ENCODE measurements at regions not wholly inside any gene's neighbourhood (a gene's known extent, or its start where the extent isn't known, plus 50 kb on each side); places are given as distances from the start of the nearest gene placed in this dataset.

DNA sequence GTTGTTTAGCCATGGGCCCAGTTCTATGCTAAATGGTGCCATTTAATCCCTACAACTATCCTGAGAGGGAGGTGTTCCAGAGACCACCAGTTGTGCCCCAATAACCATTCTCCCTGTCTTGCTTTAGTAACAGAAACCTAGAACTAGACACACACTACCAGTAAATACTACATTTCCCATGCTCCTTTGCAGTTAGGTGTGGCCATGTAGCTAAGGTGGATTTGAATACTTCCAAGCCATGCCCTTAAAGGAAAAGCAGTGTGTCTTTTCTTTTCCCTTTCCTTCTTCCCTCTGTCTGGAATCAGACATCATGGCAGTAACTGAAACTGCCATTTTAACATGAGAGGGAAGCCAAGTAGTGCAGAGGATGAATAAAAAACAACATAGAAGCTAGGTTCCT is 90.9 kb upstream of the TMEM33 start:
- H3K4me2 ChIP-seq (ENCODE audit: control insufficient read depth, extremely low read depth, insufficient read depth, low read depth, low read length) = no peak overlapping the region
- no peak for TF ChIP-seq EZH2 (IDR thresholded peaks at IDR 0.05; ENCODE audit: low read length)
- TF ChIP-seq, protein P1, sequence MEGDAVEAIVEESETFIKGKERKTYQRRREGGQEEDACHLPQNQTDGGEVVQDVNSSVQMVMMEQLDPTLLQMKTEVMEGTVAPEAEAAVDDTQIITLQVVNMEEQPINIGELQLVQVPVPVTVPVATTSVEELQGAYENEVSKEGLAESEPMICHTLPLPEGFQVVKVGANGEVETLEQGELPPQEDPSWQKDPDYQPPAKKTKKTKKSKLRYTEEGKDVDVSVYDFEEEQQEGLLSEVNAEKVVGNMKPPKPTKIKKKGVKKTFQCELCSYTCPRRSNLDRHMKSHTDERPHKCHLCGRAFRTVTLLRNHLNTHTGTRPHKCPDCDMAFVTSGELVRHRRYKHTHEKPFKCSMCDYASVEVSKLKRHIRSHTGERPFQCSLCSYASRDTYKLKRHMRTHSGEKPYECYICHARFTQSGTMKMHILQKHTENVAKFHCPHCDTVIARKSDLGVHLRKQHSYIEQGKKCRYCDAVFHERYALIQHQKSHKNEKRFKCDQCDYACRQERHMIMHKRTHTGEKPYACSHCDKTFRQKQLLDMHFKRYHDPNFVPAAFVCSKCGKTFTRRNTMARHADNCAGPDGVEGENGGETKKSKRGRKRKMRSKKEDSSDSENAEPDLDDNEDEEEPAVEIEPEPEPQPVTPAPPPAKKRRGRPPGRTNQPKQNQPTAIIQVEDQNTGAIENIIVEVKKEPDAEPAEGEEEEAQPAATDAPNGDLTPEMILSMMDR (optimal IDR thresholded peaks at IDR 0.05 in 1 of 3, IDR thresholded peaks at IDR 0.05 in 1 of 3, conservative IDR thresholded peaks at IDR 0.05 in 1 of 3; ENCODE audit: extremely low read depth in 1 of 3, insufficient read depth in 2 of 3, low read length in 3 of 3) = no peak
- H3K36me3 ChIP-seq (ENCODE audit: control insufficient read depth in 2 of 2, extremely low read depth in 1 of 2, insufficient read depth in 2 of 2, low read length in 2 of 2) = no peaks in the 10 kb centered on the region
- no peaks in the 10 kb centered on the region for H3K9me1 ChIP-seq (ENCODE audit: control insufficient read depth, extremely low read depth, insufficient read depth, low read length)
- H3K27ac ChIP-seq (ENCODE audit: control insufficient read depth, insufficient read depth, low read length) = no peak overlapping the region
- H3K4me3 ChIP-seq (ENCODE audit: control insufficient read depth in 2 of 3, extremely low read depth in 1 of 3, insufficient read depth in 2 of 3, low read depth in 1 of 3, low read length in 3 of 3) = no peak overlapping the region
- dilution Hi-C loops (cut with MboI; ENCODE audit: extremely low pct_ligation_motif_present, low sequenced_read_pairs) = no loop called here
- H3K9ac ChIP-seq (ENCODE audit: control insufficient read depth, extremely low read depth, insufficient read depth, low read length) = no peak overlapping the region
- H3K27me3 ChIP-seq (ENCODE audit: control insufficient read depth, extremely low read depth, insufficient read depth, low read length) = no peaks in the 10 kb centered on the region
- DNase-seq (ENCODE audit: low read depth, low spot score) (no peak), FAIRE-seq (no peak)
- peaks cover 6% of the 10 kb centered on the region for H3K4me1 ChIP-seq (ENCODE audit: control insufficient read depth, extremely low read depth, insufficient read depth, low read length)
- H2AFZ ChIP-seq (ENCODE audit: control insufficient read depth, low read length) = no peak overlapping the region
- H3K79me2 ChIP-seq (ENCODE audit: control insufficient read depth, insufficient read depth, low read length) = no peaks in the 10 kb centered on the region
- H4K20me1 ChIP-seq (ENCODE audit: control insufficient read depth, extremely low read depth, insufficient read depth, low read length) = no peaks in the 10 kb centered on the region
- H3K9me3 ChIP-seq (ENCODE audit: control insufficient read depth, low read depth, low read length) = no peaks in the 10 kb centered on the region

DNA sequence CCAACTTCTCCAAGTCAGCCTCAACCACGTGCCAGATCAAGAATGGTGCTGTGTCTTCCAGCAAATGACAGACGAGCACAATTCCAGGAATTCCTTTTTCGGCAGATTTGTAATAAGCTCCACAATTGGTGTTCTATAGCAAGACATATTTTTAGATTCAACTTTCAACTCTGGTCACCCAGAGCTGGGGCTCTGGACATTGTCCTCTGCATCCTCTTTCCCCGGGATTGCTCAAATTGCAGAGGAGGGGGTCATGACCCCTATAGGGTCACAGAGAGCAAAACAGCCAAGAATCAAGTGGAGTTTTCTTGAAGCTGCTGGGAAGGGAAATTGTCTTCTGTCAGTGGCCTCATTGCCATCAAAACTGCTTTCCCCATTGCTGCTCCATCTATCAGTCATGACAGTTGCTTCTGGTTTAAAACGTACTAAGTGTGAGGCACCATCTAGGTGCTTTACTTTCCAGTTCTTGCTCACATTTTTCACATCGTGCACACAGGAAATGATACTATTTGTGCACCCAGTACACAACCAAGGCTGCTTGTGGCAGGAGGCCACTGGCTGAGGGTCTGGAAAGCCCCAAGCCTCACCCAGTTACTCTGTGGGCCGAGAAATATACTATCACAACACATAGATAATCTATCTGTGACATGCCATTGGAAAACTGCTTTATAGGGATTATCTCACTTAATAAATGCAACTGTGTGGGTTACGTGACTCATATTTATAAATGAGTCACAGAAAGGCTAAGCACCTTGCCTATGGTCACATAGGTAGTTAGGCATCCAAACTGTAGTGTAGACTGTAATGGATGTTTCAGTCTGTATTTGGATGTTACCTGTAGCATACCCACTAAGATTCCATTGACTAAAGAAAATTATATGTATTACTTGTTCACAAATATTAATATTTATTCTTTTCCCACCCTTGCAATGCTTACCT is 91.7 kb upstream of the PHOX2B start:
- Histone ChIP-seq H4K20me1 (ENCODE audit: control insufficient read depth, extremely low read depth, insufficient read depth, low read length) (no peaks in the 10 kb centered on the region), H3K9me3 (ENCODE audit: control insufficient read depth, low read depth, low read length) (no peaks in the 10 kb centered on the region), H3K27ac (ENCODE audit: control insufficient read depth, insufficient read depth, low read length) (no peak overlapping the region), H3K4me2 (ENCODE audit: control insufficient read depth, extremely low read depth, insufficient read depth, low read depth, low read length) (no peak overlapping the region), H3K4me1 (ENCODE audit: control insufficient read depth, extremely low read depth, insufficient read depth, low read length) (peaks cover 6% of the 10 kb centered on the region), H3K9ac (ENCODE audit: control insufficient read depth, extremely low read depth, insufficient read depth, low read length) (no peak overlapping the region), H3K79me2 (ENCODE audit: control insufficient read depth, insufficient read depth, low read length) (no peaks in the 10 kb centered on the region), H3K36me3 (ENCODE audit: control insufficient read depth in 2 of 2, extremely low read depth in 1 of 2, insufficient read depth in 2 of 2, low read length in 2 of 2) (no peaks in the 10 kb centered on the region), H3K9me1 (ENCODE audit: control insufficient read depth, extremely low read depth, insufficient read depth, low read length) (no peaks in the 10 kb centered on the region), H3K27me3 (ENCODE audit: control insufficient read depth, extremely low read depth, insufficient read depth, low read length) (no peaks in the 10 kb centered on the region), H3K4me3 (ENCODE audit: control insufficient read depth in 2 of 3, extremely low read depth in 1 of 3, insufficient read depth in 2 of 3, low read depth in 1 of 3, low read length in 3 of 3) (no peak overlapping the region), H2AFZ (ENCODE audit: control insufficient read depth, low read length) (no peak overlapping the region)
- no peak for FAIRE-seq
- TF ChIP-seq EZH2 (IDR thresholded peaks at IDR 0.05; ENCODE audit: low read length) = no peak
- dilution Hi-C loops (cut with MboI; ENCODE audit: extremely low pct_ligation_motif_present, low sequenced_read_pairs) = no loop called here
- DNase-seq (ENCODE audit: low read depth, low spot score) = no peak
